Kidney (tissue), 13 donors: ENCODE measurements at regions not wholly inside any gene's neighbourhood (a gene's known extent, or its start where the extent isn't known, plus 50 kb on each side); places are given as distances from the start of the nearest gene placed in this dataset.

ENCODE experiments used
- DNase-seq, 5 donors: peaks; one replicate each; pipeline ENCODE4 v3.0.0-alpha.2; 2013 to 2020
- FAIRE-seq: peaks from 2 replicates; lab custom pipeline; 2012; peaks lifted over from hg19 to GRCh38; lab: Jason Lieb, UNC
- H3K27ac ChIP-seq, 2 donors: one replicate each; pipeline ENCODE4 v1.7.0; 2013; ENCODE audit warnings: low read depth in 2 of 2, low read length in 2 of 2, inconsistent platforms in 1 of 2
- H3K27me3 ChIP-seq: one replicate; pipeline ENCODE4 v1.7.1; 2013; ENCODE audit warnings: low read length, inconsistent platforms; ENCODE audit not compliant: control insufficient read depth, insufficient read depth
- H3K36me3 ChIP-seq, 3 donors: one replicate each; pipeline versions ENCODE4 v1.7.0 to v1.7.1; 2013; ENCODE audit warnings: low read length in 3 of 3, control low read depth in 1 of 3, inconsistent platforms in 1 of 3; ENCODE audit not compliant: insufficient read depth in 3 of 3, control insufficient read depth in 2 of 3
- H3K4me1 ChIP-seq, 3 donors: one replicate each; pipeline versions ENCODE4 v1.7.0 to v1.7.1; 2013; ENCODE audit warnings: low read length in 3 of 3, inconsistent platforms in 1 of 3, low read depth in 1 of 3; ENCODE audit not compliant: control insufficient read depth in 2 of 3, insufficient read depth in 2 of 3
- H3K4me3 ChIP-seq, 3 donors: one replicate each; pipeline versions ENCODE4 v1.7.0 to v1.8.1; 2013; ENCODE audit warnings: low read length in 3 of 3, control low read depth in 1 of 3, inconsistent platforms in 1 of 3
- H3K9ac ChIP-seq, 3 donors: one replicate each; pipeline versions ENCODE4 v1.7.0 to v1.7.1; 2013; ENCODE audit warnings: low read length in 3 of 3, control low read depth in 1 of 3, inconsistent platforms in 1 of 3
- H3K9me3 ChIP-seq, 3 donors: one replicate each; pipeline versions ENCODE4 v1.7.0 to v1.7.1; 2013; ENCODE audit warnings: low read length in 3 of 3, control low read depth in 1 of 3, inconsistent platforms in 1 of 3; ENCODE audit not compliant: control insufficient read depth in 2 of 3, insufficient read depth in 1 of 3
- CTCF ChIP-seq: IDR thresholded peaks from 3 replicates; pipeline ENCODE4 v1.5.1; 2012; ENCODE audit warnings: mild to moderate bottlenecking, moderate library complexity, borderline replicate concordance; ENCODE audit not compliant: insufficient read depth; ENCODE audit errors: extremely low read depth
- intact Hi-C: fragments of 100-400 bp; cut with DNase I; formaldehyde crosslinking; loops from one replicate; pipeline ENCODE4 v1.11.1; 2022
- donor health status: control.
- donor health status: control.
- donor health status: control.
- donor health status: control.
- donor health status: control.
- donor health status: DM: yes; HTN: yes; CAD: no.
- donor health status: Normal renal cell carcinoma (clear cell type).

GRCh38 chr7:131218727-131219128 lies 108.9 kb upstream of the MKLN1 start:
- Histone ChIP-seq H3K36me3 (no peaks in the 10 kb centered on the region), H3K9ac (no peak overlapping the region), H3K4me3 (no peak overlapping the region), H3K27ac (no peak overlapping the region), H3K27me3 (no peaks in the 10 kb centered on the region), H3K9me3 (no peaks in the 10 kb centered on the region), H3K4me1 (peaks cover 0 to 3% (median 0%) of the 10 kb centered on the region in 3 donors)
- no peak for DNase-seq
- intact Hi-C loops = no loop called here
- FAIRE-seq = no peak
- TF ChIP-seq CTCF = no peak

- no peak for TF ChIP-seq CTCF
- H3K36me3 ChIP-seq = no peaks in the 10 kb centered on the region
- H3K27ac ChIP-seq = no peak overlapping the region
- H3K4me3 ChIP-seq = no peak overlapping the region
- peaks cover 0 to 3% (median 0%) of the 10 kb centered on the region in 3 donors for H3K4me1 ChIP-seq
- DNase-seq = no peak
- no peak for FAIRE-seq
- intact Hi-C loops = no loop called here
- no peaks in the 10 kb centered on the region for H3K9me3 ChIP-seq
- no peak overlapping the region for H3K9ac ChIP-seq
- H3K27me3 ChIP-seq = no peaks in the 10 kb centered on the region
These were observed 108.2 kb upstream of the MKLN1 start for GRCh38 chr7:131219312-131220041.

- Histone ChIP-seq H3K4me1 (peaks cover 0 to 13% (median 9%) of the 10 kb centered on the region in 3 donors), H3K9me3 (no peaks in the 10 kb centered on the region), H3K36me3 (no peaks in the 10 kb centered on the region), H3K9ac (no peak overlapping the region), H3K27me3 (no peaks in the 10 kb centered on the region), H3K27ac (no peak overlapping the region), H3K4me3 (no peak overlapping the region)
- no peak for FAIRE-seq
- intact Hi-C loops = no loop called here
- TF ChIP-seq CTCF = no peak
- DNase-seq = no peak
These were observed 106.6 kb upstream of the MKLN1 start for GRCh38 chr7:131221061-131221460.
